ENCODE measurements at regions not wholly inside any gene's neighbourhood (a gene's known extent, or its start where the extent isn't known, plus 50 kb on each side); places are given as distances from the start of the nearest gene placed in this dataset.

- Histone ChIP-seq H3K4me1 (ENCODE audit: insufficient read depth, low read length) (peaks cover 6% of the 10 kb centered on the region), H3K9me3 (ENCODE audit: insufficient read depth, low read depth, low read length) (no peaks in the 10 kb centered on the region), H3K79me2 (ENCODE audit: insufficient read depth, low read length) (no peaks in the 10 kb centered on the region), H2AFZ (ENCODE audit: low read depth, low read length) (no peak overlapping the region), H3K27me3 (ENCODE audit: insufficient read depth, low read length) (no peaks in the 10 kb centered on the region), H3K4me3 (ENCODE audit: insufficient read depth, low read depth, low read length) (no peak overlapping the region), H3K36me3 (ENCODE audit: insufficient read depth, low read length) (no peaks in the 10 kb centered on the region), H3K4me2 (ENCODE audit: low read length) (no peak overlapping the region), H4K20me1 (ENCODE audit: insufficient read depth, low read length) (no peaks in the 10 kb centered on the region), H3K9ac (ENCODE audit: low read length) (no peak overlapping the region), H3K27ac (ENCODE audit: low read depth, low read length) (no peak overlapping the region)
- Mint-ChIP-seq H3K27ac (ENCODE audit: unreplicated experiment) (no peak overlapping the region), H3K9me3 (ENCODE audit: unreplicated experiment) (no peaks in the 10 kb centered on the region), H3K27me3 (ENCODE audit: low read depth, unreplicated experiment) (peaks cover 21% of the 10 kb centered on the region), H3K4me1 (ENCODE audit: low read depth, unreplicated experiment) (peaks cover 14% of the 10 kb centered on the region), H3K36me3 (ENCODE audit: low read depth, unreplicated experiment) (no peaks in the 10 kb centered on the region), H3K4me3 (ENCODE audit: unreplicated experiment) (no peak overlapping the region)
- DNase-seq (ENCODE audit: low read depth): no peak
- no peak for FAIRE-seq
- TF ChIP-seq EZH2 (IDR thresholded peaks at IDR 0.05; ENCODE audit: insufficient read depth, low read length) (no peak), CTCF (IDR thresholded peaks at IDR 0.05; ENCODE audit: insufficient read depth, low read depth, low read length) (no peak)
Measured at GRCh38 chr14:95445161-95445560, 71.3 kb downstream of the SYNE3 start.

GRCh38 chr14:95444132-95445129 is 72.0 kb downstream of the SYNE3 start:
- H4K20me1 ChIP-seq (ENCODE audit: insufficient read depth, low read length): no peaks in the 10 kb centered on the region
- H3K27me3 ChIP-seq (ENCODE audit: insufficient read depth, low read length): no peaks in the 10 kb centered on the region
- no peak for TF ChIP-seq CTCF (IDR thresholded peaks at IDR 0.05; ENCODE audit: insufficient read depth, low read depth, low read length)
- no peak overlapping the region for H3K4me2 ChIP-seq (ENCODE audit: low read length)
- no peak for FAIRE-seq
- Mint-ChIP-seq H3K36me3 (ENCODE audit: low read depth, unreplicated experiment) (no peaks in the 10 kb centered on the region), H3K4me1 (ENCODE audit: low read depth, unreplicated experiment) (peaks cover 14% of the 10 kb centered on the region), H3K4me3 (ENCODE audit: unreplicated experiment) (no peak overlapping the region), H3K27ac (ENCODE audit: unreplicated experiment) (no peak overlapping the region), H3K27me3 (ENCODE audit: low read depth, unreplicated experiment) (peaks cover 21% of the 10 kb centered on the region), H3K9me3 (ENCODE audit: unreplicated experiment) (no peaks in the 10 kb centered on the region)
- no peak overlapping the region for H3K9ac ChIP-seq (ENCODE audit: low read length)
- H3K9me3 ChIP-seq (ENCODE audit: insufficient read depth, low read depth, low read length): no peaks in the 10 kb centered on the region
- no peak overlapping the region for H3K27ac ChIP-seq (ENCODE audit: low read depth, low read length)
- no peaks in the 10 kb centered on the region for H3K36me3 ChIP-seq (ENCODE audit: insufficient read depth, low read length)
- no peaks in the 10 kb centered on the region for H3K79me2 ChIP-seq (ENCODE audit: insufficient read depth, low read length)
- DNase-seq (ENCODE audit: low read depth): no peak
- H3K4me3 ChIP-seq (ENCODE audit: insufficient read depth, low read depth, low read length): no peak overlapping the region
- H2AFZ ChIP-seq (ENCODE audit: low read depth, low read length): no peak overlapping the region
- peaks cover 6% of the 10 kb centered on the region for H3K4me1 ChIP-seq (ENCODE audit: insufficient read depth, low read length)

- H3K27ac ChIP-seq (ENCODE audit: low read depth, low read length): no peak overlapping the region
- H3K36me3 ChIP-seq (ENCODE audit: insufficient read depth, low read length): no peaks in the 10 kb centered on the region
- TF ChIP-seq EZH2 (IDR thresholded peaks at IDR 0.05; ENCODE audit: insufficient read depth, low read length) (no peak), CTCF (IDR thresholded peaks at IDR 0.05; ENCODE audit: insufficient read depth, low read depth, low read length) (peak; percentile 86)
- FAIRE-seq: peak; percentile 85
- H3K4me1 Mint-ChIP-seq (ENCODE audit: low read depth, unreplicated experiment): peaks cover 14% of the 10 kb centered on the region
- H3K36me3 Mint-ChIP-seq (ENCODE audit: low read depth, unreplicated experiment): no peaks in the 10 kb centered on the region
- no peak overlapping the region for H3K4me3 Mint-ChIP-seq (ENCODE audit: unreplicated experiment)
- no peaks in the 10 kb centered on the region for H3K27me3 ChIP-seq (ENCODE audit: insufficient read depth, low read length)
- no peaks in the 10 kb centered on the region for H4K20me1 ChIP-seq (ENCODE audit: insufficient read depth, low read length)
- H3K4me3 ChIP-seq (ENCODE audit: insufficient read depth, low read depth, low read length): no peak overlapping the region
- H2AFZ ChIP-seq (ENCODE audit: low read depth, low read length): no peak overlapping the region
- DNase-seq (ENCODE audit: low read depth): peak; percentile 44
- peaks cover 16% of the 10 kb centered on the region for H3K27me3 Mint-ChIP-seq (ENCODE audit: low read depth, unreplicated experiment)
- H3K9me3 ChIP-seq (ENCODE audit: insufficient read depth, low read depth, low read length): no peaks in the 10 kb centered on the region
- no peak overlapping the region for H3K4me2 ChIP-seq (ENCODE audit: low read length)
- H3K79me2 ChIP-seq (ENCODE audit: insufficient read depth, low read length): no peaks in the 10 kb centered on the region
- H3K9me3 Mint-ChIP-seq (ENCODE audit: unreplicated experiment): no peaks in the 10 kb centered on the region
- H3K4me1 ChIP-seq (ENCODE audit: insufficient read depth, low read length): peaks cover 6% of the 10 kb centered on the region
- no peak overlapping the region for H3K9ac ChIP-seq (ENCODE audit: low read length)
- H3K27ac Mint-ChIP-seq (ENCODE audit: unreplicated experiment): no peak overlapping the region
Measured at GRCh38 chr14:95442633-95443021, 73.8 kb downstream of the SYNE3 start.
